ENCODE measurements at regions not wholly inside any gene's neighbourhood (a gene's known extent, or its start where the extent isn't known, plus 50 kb on each side); places are given as distances from the start of the nearest gene placed in this dataset.

DNA sequence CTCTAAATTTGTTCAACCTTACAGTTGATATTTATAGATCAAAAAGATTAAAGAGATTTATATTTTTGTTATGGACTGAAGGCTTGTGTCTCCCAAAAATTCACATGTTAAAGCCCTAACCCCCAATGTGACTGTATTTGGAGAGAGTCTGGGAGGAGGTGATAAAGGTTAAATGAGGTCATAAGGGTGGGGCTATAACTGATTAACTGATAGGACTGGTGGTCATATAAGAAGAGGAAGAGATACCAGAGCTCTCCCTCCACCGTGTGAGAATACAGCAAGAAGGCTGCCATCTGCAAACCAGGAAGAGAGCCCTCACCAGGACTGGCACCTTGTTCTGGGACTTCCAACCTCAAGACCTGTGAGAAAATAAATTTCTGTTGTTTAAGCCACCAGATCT is 264.3 kb downstream of the ENC1 start:
- Histone ChIP-seq H3K14ac (ENCODE audit: insufficient read length) (no peak overlapping the region), H3K27ac (ENCODE audit: low read depth, low read length) (no peak overlapping the region), H3K56ac (replicated peaks; ENCODE audit: insufficient read length, low read depth, low read length) (no peak overlapping the region), H2BK12ac (ENCODE audit: low read depth, low read length) (no peak overlapping the region), H4K8ac (ENCODE audit: extremely low read depth, insufficient read depth, low read length) (no peak overlapping the region), H4K91ac (replicated peaks; ENCODE audit: insufficient read length, low read length) (no peak overlapping the region), H3K36me3 (ENCODE audit: control insufficient read depth in 2 of 4, insufficient read depth in 4 of 4, low read length in 3 of 4) (no peaks in the 10 kb centered on the region), H2BK20ac (ENCODE audit: low read length) (no peak overlapping the region), H4K5ac (ENCODE audit: insufficient read length, low read depth, low read length) (no peak overlapping the region), H3K4me1 (replicated peaks in 1 of 4; ENCODE audit: control insufficient read depth in 3 of 4, insufficient read depth in 4 of 4, low read length in 3 of 4) (no peaks in the 10 kb centered on the region), H3K9me3 (ENCODE audit: insufficient read depth in 2 of 2, low read depth in 1 of 2, low read length in 1 of 2) (no peaks in the 10 kb centered on the region), H3K4me3 (ENCODE audit: extremely low read depth in 1 of 4, insufficient read depth in 2 of 4, low read depth in 3 of 4, low read length in 4 of 4) (no peak overlapping the region), H4K20me1 (replicated peaks in 1 of 2; ENCODE audit: control insufficient read depth in 1 of 2, insufficient read depth in 2 of 2, low read length in 2 of 2) (no peaks in the 10 kb centered on the region), H2BK15ac (ENCODE audit: low read length) (no peak overlapping the region), H3K27me3 (replicated peaks in 1 of 4; ENCODE audit: control insufficient read depth in 3 of 4, extremely low read depth in 1 of 4, insufficient read depth in 3 of 4, low read length in 3 of 4) (no peaks in the 10 kb centered on the region), H2BK120ac (replicated peaks; ENCODE audit: low read depth, low read length) (no peak overlapping the region), H3K79me2 (ENCODE audit: control insufficient read depth in 1 of 2, insufficient read depth in 2 of 2, low read length in 2 of 2) (no peaks in the 10 kb centered on the region), H2AFZ (ENCODE audit: low read length) (no peak overlapping the region), H3K4ac (replicated peaks; ENCODE audit: insufficient read length, low read depth, low read length) (no peak overlapping the region), H3K79me1 (ENCODE audit: low read depth, low read length) (no peaks in the 10 kb centered on the region), H3K23me2 (ENCODE audit: low read depth, low read length) (no peaks in the 10 kb centered on the region), H3K23ac (ENCODE audit: insufficient read length) (no peak overlapping the region), H2BK5ac (ENCODE audit: low read depth, low read length) (no peak overlapping the region), H3K18ac (ENCODE audit: extremely low read depth, low read length) (no peak overlapping the region), H2AK5ac (ENCODE audit: low read depth, low read length) (no peak overlapping the region), H3K9ac (replicated peaks in 1 of 4; ENCODE audit: extremely low read depth in 1 of 4, low read depth in 3 of 4, low read length in 3 of 4) (no peak overlapping the region), H3K4me2 (ENCODE audit: insufficient read depth in 1 of 2, low read depth in 2 of 2, low read length in 2 of 2) (no peak overlapping the region)
- 85% methylated on average over 1 of the region's 1 CpG; no CpG with 5 or more reads in 1 of the 2 experiments for WGBS, 2 experiments (ENCODE audit: extremely low coverage in 1 of 2, insufficient coverage in 1 of 2, insufficient read length in 1 of 2, insufficient replicate concordance in 2 of 2, low coverage in 1 of 2, low lambda C conversion rate in 2 of 2, missing lambda C conversion rate in 1 of 2)
- CTCF ChIA-PET (ENCODE audit: partially characterized antibody): no interaction called here
- TF ChIP-seq CBX8 (IDR thresholded peaks at IDR 0.05; ENCODE audit: borderline replicate concordance, low read depth, low read length) (no peak), GABPA (IDR thresholded peaks at IDR 0.05; ENCODE audit: borderline replicate concordance, insufficient read depth, low read length) (no peak), POLR2A (IDR thresholded peaks at IDR 0.05; ENCODE audit: control extremely low read depth in 1 of 2, low read depth in 2 of 2, low read length in 2 of 2) (no peak)
- POLR2A ChIA-PET (ENCODE audit: partially characterized antibody): no interaction called here
- DNase-seq (ENCODE audit: low read depth in 1 of 2, low spot score in 2 of 2): no peak
- FAIRE-seq: no peak
